Gastrocnemius medialis (tissue), 4 donors: ENCODE measurements at regions not wholly inside any gene's neighbourhood (a gene's known extent, or its start where the extent isn't known, plus 50 kb on each side); places are given as distances from the start of the nearest gene placed in this dataset.

ENCODE experiments used
- POLR2A ChIP-seq, 2 donors: fragments of 450-650 bp; IDR thresholded peaks; one replicate each; pipeline ENCODE4 v1.6.1; 2017; ENCODE audit warnings: antibody characterized with exemption in 2 of 2, mild to moderate bottlenecking in 2 of 2, moderate library complexity in 2 of 2
- TF ChIP-seq, protein P1 (sequence below), 5 experiments: fragments of 450-650 bp in 3 of 5; fragments of 200-600 bp in 2 of 5; sonication (generic) in 2 of 5; IDR thresholded peaks in 4 of 5; conservative IDR thresholded peaks in 1 of 5; 1 replicate in 4 of 5; 2 replicates in 1 of 5; pipeline ENCODE4 v1.5.1; 2016 to 2019; ENCODE audit warnings: antibody characterized with exemption in 5 of 5, mild to moderate bottlenecking in 3 of 5, moderate library complexity in 3 of 5

GRCh38 chr5:145568581-145568980, 266.6 kb downstream of the PRELID2 start:
- TF ChIP-seq, protein P1, sequence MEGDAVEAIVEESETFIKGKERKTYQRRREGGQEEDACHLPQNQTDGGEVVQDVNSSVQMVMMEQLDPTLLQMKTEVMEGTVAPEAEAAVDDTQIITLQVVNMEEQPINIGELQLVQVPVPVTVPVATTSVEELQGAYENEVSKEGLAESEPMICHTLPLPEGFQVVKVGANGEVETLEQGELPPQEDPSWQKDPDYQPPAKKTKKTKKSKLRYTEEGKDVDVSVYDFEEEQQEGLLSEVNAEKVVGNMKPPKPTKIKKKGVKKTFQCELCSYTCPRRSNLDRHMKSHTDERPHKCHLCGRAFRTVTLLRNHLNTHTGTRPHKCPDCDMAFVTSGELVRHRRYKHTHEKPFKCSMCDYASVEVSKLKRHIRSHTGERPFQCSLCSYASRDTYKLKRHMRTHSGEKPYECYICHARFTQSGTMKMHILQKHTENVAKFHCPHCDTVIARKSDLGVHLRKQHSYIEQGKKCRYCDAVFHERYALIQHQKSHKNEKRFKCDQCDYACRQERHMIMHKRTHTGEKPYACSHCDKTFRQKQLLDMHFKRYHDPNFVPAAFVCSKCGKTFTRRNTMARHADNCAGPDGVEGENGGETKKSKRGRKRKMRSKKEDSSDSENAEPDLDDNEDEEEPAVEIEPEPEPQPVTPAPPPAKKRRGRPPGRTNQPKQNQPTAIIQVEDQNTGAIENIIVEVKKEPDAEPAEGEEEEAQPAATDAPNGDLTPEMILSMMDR (IDR thresholded peaks at IDR 0.05 in 4 of 5, conservative IDR thresholded peaks at IDR 0.05 in 1 of 5), result no peak
- TF ChIP-seq POLR2A (IDR thresholded peaks at IDR 0.05), result no peak
